Hepatocyte (in vitro differentiated cells): ENCODE measurements at regions not wholly inside any gene's neighbourhood (a gene's known extent, or its start where the extent isn't known, plus 50 kb on each side); places are given as distances from the start of the nearest gene placed in this dataset.

Source experiments
- CTCF ChIP-seq: fragments of 200-600 bp; sonication (generic); IDR thresholded peaks from 2 replicates; pipeline ENCODE4 v1.5.1; 2016; ENCODE audit warnings: antibody characterized with exemption, mild to moderate bottlenecking; ENCODE audit not compliant: poor library complexity
- EZH2 ChIP-seq: fragments of 200-600 bp; sonication (generic); IDR thresholded peaks from 2 replicates; pipeline ENCODE4 v1.6.1; 2016; ENCODE audit warnings: antibody characterized with exemption, mild to moderate bottlenecking, borderline replicate concordance
- EZH2phosphoT487 ChIP-seq: fragments of 200-600 bp; sonication (generic); IDR thresholded peaks from one replicate; pipeline ENCODE4 v1.6.1; 2018; ENCODE audit warnings: antibody characterized with exemption, mild to moderate bottlenecking, low read depth, moderate library complexity; ENCODE audit not compliant: unreplicated experiment, severe bottlenecking

- TF ChIP-seq CTCF (no peak), EZH2phosphoT487 (no peak), EZH2 (no peak)
Observed at GRCh38 chr21:35280231-35280630, 231.1 kb upstream of the RUNX1 start.
